ENCODE measurements at regions not wholly inside any gene's neighbourhood (a gene's known extent, or its start where the extent isn't known, plus 50 kb on each side); places are given as distances from the start of the nearest gene placed in this dataset.

DNA sequence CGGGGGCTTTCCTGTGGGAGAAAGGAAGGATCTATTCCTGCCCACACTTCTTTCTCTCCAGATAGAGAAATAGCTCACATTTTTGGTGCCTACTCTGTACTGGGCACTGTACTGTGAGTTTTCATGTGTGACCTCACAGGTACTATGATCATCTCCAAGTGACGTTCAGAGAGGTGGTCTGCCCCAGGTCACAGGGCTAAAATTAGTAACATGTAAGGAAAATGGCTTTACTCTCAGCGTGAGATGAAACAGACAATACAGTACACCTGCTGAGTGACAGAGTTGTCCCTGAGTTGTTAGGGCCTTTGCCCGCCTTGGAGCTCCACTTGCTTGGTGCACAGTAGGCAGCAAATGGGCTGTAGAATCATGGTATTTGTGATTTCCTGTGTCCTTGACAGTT lies 306.1 kb upstream of the DMRT1 start:
- TF ChIP-seq, protein P1, sequence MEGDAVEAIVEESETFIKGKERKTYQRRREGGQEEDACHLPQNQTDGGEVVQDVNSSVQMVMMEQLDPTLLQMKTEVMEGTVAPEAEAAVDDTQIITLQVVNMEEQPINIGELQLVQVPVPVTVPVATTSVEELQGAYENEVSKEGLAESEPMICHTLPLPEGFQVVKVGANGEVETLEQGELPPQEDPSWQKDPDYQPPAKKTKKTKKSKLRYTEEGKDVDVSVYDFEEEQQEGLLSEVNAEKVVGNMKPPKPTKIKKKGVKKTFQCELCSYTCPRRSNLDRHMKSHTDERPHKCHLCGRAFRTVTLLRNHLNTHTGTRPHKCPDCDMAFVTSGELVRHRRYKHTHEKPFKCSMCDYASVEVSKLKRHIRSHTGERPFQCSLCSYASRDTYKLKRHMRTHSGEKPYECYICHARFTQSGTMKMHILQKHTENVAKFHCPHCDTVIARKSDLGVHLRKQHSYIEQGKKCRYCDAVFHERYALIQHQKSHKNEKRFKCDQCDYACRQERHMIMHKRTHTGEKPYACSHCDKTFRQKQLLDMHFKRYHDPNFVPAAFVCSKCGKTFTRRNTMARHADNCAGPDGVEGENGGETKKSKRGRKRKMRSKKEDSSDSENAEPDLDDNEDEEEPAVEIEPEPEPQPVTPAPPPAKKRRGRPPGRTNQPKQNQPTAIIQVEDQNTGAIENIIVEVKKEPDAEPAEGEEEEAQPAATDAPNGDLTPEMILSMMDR (conservative IDR thresholded peaks at IDR 0.05): no peak
- no peak for TF ChIP-seq ZFX (IDR thresholded peaks at IDR 0.05)

All from C4-2B (cell line).